GM19452 (cell line): ENCODE measurements at regions not wholly inside any gene's neighbourhood (a gene's known extent, or its start where the extent isn't known, plus 50 kb on each side); places are given as distances from the start of the nearest gene placed in this dataset.
"Not testable (repeated sequence)": the region's sequence is repeated elsewhere in the genome, so short reads cannot be mapped to it uniquely, and the experiment has no call there.

Experiments
- ATAC-seq: cut with Tn5 transposase; IDR thresholded peaks from one replicate; pipeline ENCODE4 v1.9.1; 2021; ENCODE audit not compliant: unreplicated experiment

- ATAC-seq: no peak
These were observed 370.6 kb downstream of the CCSER2 start for GRCh38 chr10:84698989-84699388.

- ATAC-seq: no peak
These were observed 372.4 kb downstream of the CCSER2 start for GRCh38 chr10:84700668-84701369.

- ATAC-seq: no peak
These were observed 373.0 kb downstream of the CCSER2 start for GRCh38 chr10:84701370-84701720.

GRCh38 chr10:84704101-84704500, 375.7 kb downstream of the CCSER2 start:
- ATAC-seq: no peak

- no peak for ATAC-seq
These were observed 378.0 kb downstream of the CCSER2 start for GRCh38 chr10:84706431-84706830.

GRCh38 chr10:84706875-84707274, 378.5 kb downstream of the CCSER2 start:
- no peak for ATAC-seq

- peak; percentile 76 for ATAC-seq
These were observed 387.5 kb downstream of the CCSER2 start for GRCh38 chr10:84715911-84716310.

GRCh38 chr10:84718877-84719616, 390.7 kb downstream of the CCSER2 start:
- no peak for ATAC-seq

GRCh38 chr10:84719687-84720086, 391.3 kb downstream of the CCSER2 start:
- ATAC-seq: no peak

- ATAC-seq: no peak
These were observed 399.0 kb downstream of the CCSER2 start for GRCh38 chr10:84727398-84727797.

GRCh38 chr10:84739126-84739525, 410.7 kb downstream of the CCSER2 start:
- ATAC-seq: not testable (repeated sequence)

GRCh38 chr10:84739641-84740040, 411.3 kb downstream of the CCSER2 start:
- ATAC-seq: no peak

- no peak for ATAC-seq
These were observed 415.1 kb downstream of the CCSER2 start for GRCh38 chr10:84743483-84743882.

GRCh38 chr10:84755311-84755710, 426.9 kb downstream of the CCSER2 start:
- ATAC-seq: no peak

GRCh38 chr10:84756653-84757052, 428.3 kb downstream of the CCSER2 start:
- not testable (repeated sequence) for ATAC-seq

GRCh38 chr10:84761994-84762614, 433.7 kb downstream of the CCSER2 start:
- not testable (repeated sequence) for ATAC-seq

GRCh38 chr10:84762754-84763394, 434.5 kb downstream of the CCSER2 start:
- ATAC-seq: no peak

- ATAC-seq: no peak
These were observed 435.6 kb downstream of the CCSER2 start for GRCh38 chr10:84763965-84764364.

GRCh38 chr10:84765086-84765485, 436.7 kb downstream of the CCSER2 start:
- ATAC-seq: no peak

GRCh38 chr10:84765656-84766055, 437.3 kb downstream of the CCSER2 start:
- no peak for ATAC-seq

- ATAC-seq: no peak
These were observed 438.5 kb downstream of the CCSER2 start for GRCh38 chr10:84766923-84767322.

GRCh38 chr10:84768132-84768531, 439.7 kb downstream of the CCSER2 start:
- ATAC-seq: no peak
